ENCODE measurements at regions not wholly inside any gene's neighbourhood (a gene's known extent, or its start where the extent isn't known, plus 50 kb on each side); places are given as distances from the start of the nearest gene placed in this dataset.

- no peak for TF ChIP-seq REST (IDR thresholded peaks at IDR 0.05; ENCODE audit: low read depth)
- TF ChIP-seq TEAD4 (IDR thresholded peaks at IDR 0.05), result no peak
- no peak for TF ChIP-seq MAX (IDR thresholded peaks at IDR 0.05)
- TF ChIP-seq ZBTB7A (IDR thresholded peaks at IDR 0.05; ENCODE audit: low read depth), result no peak
- TF ChIP-seq RAD21 (IDR thresholded peaks at IDR 0.05; ENCODE audit: low read depth), result no peak
- TF ChIP-seq CREB1 (IDR thresholded peaks at IDR 0.05; ENCODE audit: low read depth), result no peak
- TF ChIP-seq USF1 (IDR thresholded peaks at IDR 0.05), result no peak
- TF ChIP-seq EP300 (IDR thresholded peaks at IDR 0.05; ENCODE audit: borderline replicate concordance), result no peak
- TF ChIP-seq YY1 (IDR thresholded peaks at IDR 0.05; ENCODE audit: low read depth), result no peak
- TF ChIP-seq TAF1 (IDR thresholded peaks at IDR 0.05; ENCODE audit: low read depth), result no peak
- no peak for TF ChIP-seq EGR1 (IDR thresholded peaks at IDR 0.05)
- TF ChIP-seq TCF12 (IDR thresholded peaks at IDR 0.05; ENCODE audit: low read depth), result no peak
- no peak for TF ChIP-seq FOXM1 (IDR thresholded peaks at IDR 0.05; ENCODE audit: borderline replicate concordance, low read depth)
Measured at GRCh38 chr12:115869604-115870003, 407.9 kb downstream of the MED13L start.
